ENCODE measurements at regions not wholly inside any gene's neighbourhood (a gene's known extent, or its start where the extent isn't known, plus 50 kb on each side); places are given as distances from the start of the nearest gene placed in this dataset.

GRCh38 chr6:23370051-23370450, 756.0 kb upstream of the NRSN1 start:
- no peak for TF ChIP-seq CTCF (IDR thresholded peaks at IDR 0.05; ENCODE audit: borderline replicate concordance, extremely low read depth, low read length, poor library complexity, severe bottlenecking)
- no peak for TF ChIP-seq EZH2 (IDR thresholded peaks at IDR 0.05; ENCODE audit: borderline replicate concordance, low read depth, low read length, severe bottlenecking)

Measured in DND-41 (cell line).